ENCODE measurements at regions not wholly inside any gene's neighbourhood (a gene's known extent, or its start where the extent isn't known, plus 50 kb on each side); places are given as distances from the start of the nearest gene placed in this dataset.

DNA sequence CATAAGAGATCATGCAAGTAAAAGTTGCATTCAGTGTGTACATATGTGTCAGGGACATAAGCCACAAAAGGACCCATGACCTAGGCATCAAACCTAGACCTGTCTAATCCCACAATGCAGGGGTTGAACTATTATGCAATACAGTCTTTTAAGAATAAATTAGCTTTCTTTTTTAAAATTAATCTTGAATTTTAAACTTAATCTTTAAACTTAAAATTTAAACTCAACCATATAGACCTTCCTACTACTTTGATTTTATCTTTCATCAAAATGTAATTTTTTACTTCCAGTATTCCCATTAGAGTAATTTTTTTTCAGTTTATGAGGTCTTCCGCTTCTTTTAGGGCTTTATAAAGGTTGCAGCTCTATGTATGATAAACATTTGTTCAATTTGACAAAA lies 702.9 kb downstream of the SUCLG1 start:
- no peak for TF ChIP-seq CTCF (conservative IDR thresholded peaks at IDR 0.05 in 1 of 2, IDR thresholded peaks at IDR 0.05 in 1 of 2; ENCODE audit: low read depth in 1 of 2, low read length in 2 of 2)
- no peak for TF ChIP-seq EZH2 (IDR thresholded peaks at IDR 0.05; ENCODE audit: low read length, missing control alignments)

Measured in fibroblast of lung (primary cell).